Effector memory CD8-positive, alpha-beta T cell (primary cell): ENCODE measurements at regions not wholly inside any gene's neighbourhood (a gene's known extent, or its start where the extent isn't known, plus 50 kb on each side); places are given as distances from the start of the nearest gene placed in this dataset.

Experiments
- ATAC-seq: fragments of 150-1000 bp; cut with Tn5 transposase; replicated peaks from 2 replicates; pipeline ENCODE4 v1.10.0; 2021; ENCODE audit warnings: mild to moderate bottlenecking, moderate library complexity
- DNase-seq, 3 experiments: peaks; one replicate each; pipeline ENCODE4 v3.0.0; 2021
- H3K27ac Mint-ChIP-seq, 2 donors: one replicate each; pipeline ENCODE4 v1.8.0; 2022; ENCODE audit warnings: mild to moderate bottlenecking in 2 of 2, mixed read lengths in 2 of 2, moderate library complexity in 2 of 2
- H3K27me3 Mint-ChIP-seq, 2 donors: one replicate each; pipeline ENCODE4 v1.8.0; 2022; ENCODE audit warnings: mixed read lengths in 2 of 2
- H3K36me3 Mint-ChIP-seq: one replicate; pipeline ENCODE4 v1.8.0; 2022; ENCODE audit warnings: mild to moderate bottlenecking, moderate library complexity, mixed read lengths; ENCODE audit not compliant: insufficient read depth
- H3K4me1 Mint-ChIP-seq, 2 donors: one replicate each; pipeline ENCODE4 v1.8.0; 2022; ENCODE audit warnings: low read depth in 2 of 2, mixed read lengths in 2 of 2
- H3K4me3 Mint-ChIP-seq, 2 donors: one replicate each; pipeline ENCODE4 v1.8.0; 2022; ENCODE audit warnings: mild to moderate bottlenecking in 2 of 2, mixed read lengths in 2 of 2, moderate library complexity in 2 of 2
- H3K9me3 Mint-ChIP-seq, 2 donors: one replicate each; pipeline ENCODE4 v1.8.0; 2022; ENCODE audit warnings: mixed read lengths in 2 of 2

GRCh38 chr11:13062115-13062514, 53.0 kb downstream of the RASSF10 start:
- DNase-seq = no peak
- Mint-ChIP-seq H3K9me3 (peaks cover 4 to 8% of the 10 kb centered on the region in 2 donors), H3K4me3 (no peak overlapping the region), H3K4me1 (no peaks in the 10 kb centered on the region), H3K36me3 (peaks cover 2% of the 10 kb centered on the region), H3K27me3 (peaks cover 38 to 44% of the 10 kb centered on the region in 2 donors), H3K27ac (no peak overlapping the region)
- no peak for ATAC-seq

GRCh38 chr11:13064593-13064992, 55.5 kb downstream of the RASSF10 start:
- H3K27ac Mint-ChIP-seq = no peak overlapping the region
- ATAC-seq = no peak

GRCh38 chr11:13065200-13065787, 56.2 kb downstream of the RASSF10 start:
- H3K9me3 Mint-ChIP-seq = peaks cover 4 to 8% of the 10 kb centered on the region in 2 donors
- H3K36me3 Mint-ChIP-seq = peaks cover 2% of the 10 kb centered on the region
- H3K27me3 Mint-ChIP-seq = peaks cover 42 to 69% of the 10 kb centered on the region in 2 donors
- H3K4me1 Mint-ChIP-seq = no peaks in the 10 kb centered on the region
- DNase-seq (no peak), ATAC-seq (no peak)
- no peak overlapping the region for H3K27ac Mint-ChIP-seq
- H3K4me3 Mint-ChIP-seq = no peak overlapping the region

More at GRCh38 chr11:13064593-13064992, 55.5 kb downstream of the RASSF10 start:
- H3K4me1 Mint-ChIP-seq = no peaks in the 10 kb centered on the region
- H3K36me3 Mint-ChIP-seq = peaks cover 2% of the 10 kb centered on the region
- DNase-seq = no peak
- H3K27me3 Mint-ChIP-seq = peaks cover 39 to 63% of the 10 kb centered on the region in 2 donors
- no peak overlapping the region for H3K4me3 Mint-ChIP-seq
- H3K9me3 Mint-ChIP-seq = peaks cover 4 to 8% of the 10 kb centered on the region in 2 donors

- Mint-ChIP-seq H3K9me3 (peaks cover 0 to 5% of the 10 kb centered on the region in 2 donors), H3K27me3 (peaks cover 42 to 70% of the 10 kb centered on the region in 2 donors), H3K36me3 (peaks cover 2% of the 10 kb centered on the region), H3K27ac (no peak overlapping the region), H3K4me3 (no peak overlapping the region), H3K4me1 (no peaks in the 10 kb centered on the region)
- no peak for ATAC-seq
- DNase-seq = no peak
Measured at GRCh38 chr11:13068211-13068610, 59.1 kb downstream of the RASSF10 start.

- Mint-ChIP-seq H3K9me3 (no peaks in the 10 kb centered on the region), H3K36me3 (no peaks in the 10 kb centered on the region), H3K4me1 (no peaks in the 10 kb centered on the region), H3K4me3 (no peak overlapping the region), H3K27me3 (peaks cover 40 to 74% of the 10 kb centered on the region in 2 donors), H3K27ac (no peak overlapping the region)
- ATAC-seq = no peak
- DNase-seq = no peak
Measured at GRCh38 chr11:13073119-13073981, 64.2 kb downstream of the RASSF10 start.

- Mint-ChIP-seq H3K9me3 (no peaks in the 10 kb centered on the region), H3K27ac (no peak overlapping the region), H3K36me3 (no peaks in the 10 kb centered on the region), H3K4me1 (no peaks in the 10 kb centered on the region), H3K27me3 (peaks cover 44 to 71% of the 10 kb centered on the region in 2 donors), H3K4me3 (no peak overlapping the region)
- ATAC-seq (no peak), DNase-seq (no peak)
Measured at GRCh38 chr11:13074714-13075464, 65.8 kb downstream of the RASSF10 start.

- Mint-ChIP-seq H3K4me1 (no peaks in the 10 kb centered on the region), H3K4me3 (no peak overlapping the region), H3K36me3 (no peaks in the 10 kb centered on the region), H3K9me3 (no peaks in the 10 kb centered on the region), H3K27ac (no peak overlapping the region), H3K27me3 (peaks cover 52 to 82% of the 10 kb centered on the region in 2 donors)
- ATAC-seq = no peak
- DNase-seq = no peak
Measured at GRCh38 chr11:13076961-13077360, 67.8 kb downstream of the RASSF10 start.

GRCh38 chr11:13080861-13081260, 71.7 kb downstream of the RASSF10 start:
- no peak overlapping the region for H3K27ac Mint-ChIP-seq
- H3K36me3 Mint-ChIP-seq = no peaks in the 10 kb centered on the region
- H3K9me3 Mint-ChIP-seq = no peaks in the 10 kb centered on the region
- no peak overlapping the region for H3K4me3 Mint-ChIP-seq
- ATAC-seq = no peak
- no peaks in the 10 kb centered on the region for H3K4me1 Mint-ChIP-seq
- DNase-seq = no peak
- H3K27me3 Mint-ChIP-seq = peaks cover 62 to 89% of the 10 kb centered on the region in 2 donors

GRCh38 chr11:13082588-13082987, 73.5 kb downstream of the RASSF10 start:
- no peak for ATAC-seq
- no peaks in the 10 kb centered on the region for H3K9me3 Mint-ChIP-seq
- H3K4me1 Mint-ChIP-seq = no peaks in the 10 kb centered on the region
- H3K36me3 Mint-ChIP-seq = no peaks in the 10 kb centered on the region
- peaks cover 74 to 90% of the 10 kb centered on the region in 2 donors for H3K27me3 Mint-ChIP-seq
- H3K27ac Mint-ChIP-seq = no peak overlapping the region
- no peak overlapping the region for H3K4me3 Mint-ChIP-seq
- DNase-seq = no peak

GRCh38 chr11:13090228-13090708, 81.2 kb downstream of the RASSF10 start:
- H3K4me3 Mint-ChIP-seq = no peak overlapping the region
- peaks cover 22 to 25% of the 10 kb centered on the region in 2 donors for H3K27me3 Mint-ChIP-seq
- H3K36me3 Mint-ChIP-seq = peaks cover 2% of the 10 kb centered on the region
- H3K4me1 Mint-ChIP-seq = no peaks in the 10 kb centered on the region
- no peaks in the 10 kb centered on the region for H3K9me3 Mint-ChIP-seq
- no peak overlapping the region for H3K27ac Mint-ChIP-seq
- DNase-seq (no peak), ATAC-seq (no peak)

GRCh38 chr11:13091373-13091772, 82.3 kb downstream of the RASSF10 start:
- H3K4me1 Mint-ChIP-seq = no peaks in the 10 kb centered on the region
- no peaks in the 10 kb centered on the region for H3K9me3 Mint-ChIP-seq
- H3K27me3 Mint-ChIP-seq = peaks cover 11 to 16% of the 10 kb centered on the region in 2 donors
- DNase-seq (no peak), ATAC-seq (no peak)
- H3K4me3 Mint-ChIP-seq = no peak overlapping the region
- H3K36me3 Mint-ChIP-seq = peaks cover 2% of the 10 kb centered on the region
- no peak overlapping the region for H3K27ac Mint-ChIP-seq

GRCh38 chr11:13091804-13092203, 82.7 kb downstream of the RASSF10 start:
- peaks cover 2% of the 10 kb centered on the region for H3K36me3 Mint-ChIP-seq
- no peak for DNase-seq
- no peaks in the 10 kb centered on the region for H3K4me1 Mint-ChIP-seq
- no peak overlapping the region for H3K27ac Mint-ChIP-seq
- no peaks in the 10 kb centered on the region for H3K9me3 Mint-ChIP-seq
- peaks cover 8 to 11% of the 10 kb centered on the region in 2 donors for H3K27me3 Mint-ChIP-seq
- H3K4me3 Mint-ChIP-seq = no peak overlapping the region
- no peak for ATAC-seq

- no peaks in the 10 kb centered on the region for H3K4me1 Mint-ChIP-seq
- H3K9me3 Mint-ChIP-seq = no peaks in the 10 kb centered on the region
- DNase-seq (no peak), ATAC-seq (no peak)
- no peak overlapping the region for H3K4me3 Mint-ChIP-seq
- H3K36me3 Mint-ChIP-seq = peaks cover 2% of the 10 kb centered on the region
- no peak overlapping the region for H3K27ac Mint-ChIP-seq
- H3K27me3 Mint-ChIP-seq = peaks cover 6 to 21% of the 10 kb centered on the region in 2 donors
Measured at GRCh38 chr11:13094930-13095687, 86.0 kb downstream of the RASSF10 start.
